IPS-18a (cell line): ENCODE measurements at regions not wholly inside any gene's neighbourhood (a gene's known extent, or its start where the extent isn't known, plus 50 kb on each side); places are given as distances from the start of the nearest gene placed in this dataset.
"Not testable (repeated sequence)": the region's sequence is repeated elsewhere in the genome, so short reads cannot be mapped to it uniquely, and the experiment has no call there.

Experiments
- H3K27ac ChIP-seq: one replicate; pipeline ENCODE4 v1.5.1; 2013; ENCODE audit warnings: low read length
- H3K27me3 ChIP-seq: one replicate; pipeline ENCODE4 v1.6.1; 2013; ENCODE audit warnings: mild to moderate bottlenecking, low read length; ENCODE audit not compliant: control insufficient read depth, insufficient read depth
- H3K36me3 ChIP-seq: one replicate; pipeline ENCODE4 v1.6.1; 2013; ENCODE audit warnings: low read depth, low read length; ENCODE audit not compliant: control insufficient read depth
- H3K4me1 ChIP-seq: one replicate; pipeline ENCODE4 v1.6.1; 2013; ENCODE audit warnings: low read depth, low read length; ENCODE audit not compliant: control insufficient read depth
- H3K4me3 ChIP-seq: one replicate; pipeline ENCODE4 v1.5.1; 2013; ENCODE audit warnings: low read length
- H3K9ac ChIP-seq: one replicate; pipeline ENCODE4 v1.6.1; 2013; ENCODE audit warnings: mild to moderate bottlenecking, low read length, moderate library complexity
- H3K9me3 ChIP-seq: one replicate; pipeline ENCODE4 v1.6.1; 2013; ENCODE audit warnings: low read depth, low read length; ENCODE audit not compliant: control insufficient read depth

DNA sequence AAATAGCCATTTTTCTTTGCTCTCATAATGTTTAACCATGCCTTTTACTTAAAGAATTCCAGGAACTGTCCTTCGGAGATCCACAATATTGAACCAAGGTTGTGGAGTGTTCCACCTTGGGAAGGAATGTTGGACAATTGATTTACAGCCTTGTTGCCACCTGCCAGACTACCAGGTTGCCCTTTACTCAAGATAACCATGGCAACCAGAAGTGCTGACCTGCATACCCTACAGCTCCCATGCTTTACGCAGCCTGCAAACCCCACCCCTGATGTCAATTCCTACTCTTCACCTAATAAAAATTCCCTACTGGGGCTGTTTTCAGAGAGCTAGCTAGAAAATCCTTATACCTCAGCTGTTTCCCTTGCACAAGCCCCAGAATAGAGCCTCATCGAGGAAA lies 151.0 kb upstream of the RXFP2 start:
- peaks cover 6% of the 10 kb centered on the region for H3K4me1 ChIP-seq
- H3K9ac ChIP-seq, result no peak overlapping the region
- H3K36me3 ChIP-seq, result no peaks in the 10 kb centered on the region
- no peak overlapping the region for H3K4me3 ChIP-seq
- H3K27me3 ChIP-seq, result no peaks in the 10 kb centered on the region
- H3K9me3 ChIP-seq, result peaks cover 4% of the 10 kb centered on the region
- no peak overlapping the region for H3K27ac ChIP-seq

DNA sequence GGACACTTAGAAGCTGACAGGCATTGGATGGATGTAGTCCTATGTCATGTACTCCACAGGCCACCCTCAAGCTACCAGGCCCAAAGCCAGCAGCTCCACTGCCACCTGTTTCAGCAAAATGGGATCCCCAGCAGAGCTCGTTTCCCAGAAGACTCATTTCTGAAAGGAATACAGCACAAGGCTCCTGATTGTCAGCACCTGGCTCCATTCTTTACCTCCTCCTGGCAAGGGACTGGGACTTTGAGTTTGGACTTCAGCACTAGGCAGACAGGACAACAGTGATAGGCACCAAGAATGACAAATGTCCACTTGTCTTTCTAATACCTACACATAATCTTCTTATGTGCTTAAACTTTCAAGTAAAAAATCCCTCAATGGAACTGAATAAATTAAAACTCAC lies 150.4 kb upstream of the RXFP2 start:
- Histone ChIP-seq H3K27ac (no peak overlapping the region), H3K9ac (no peak overlapping the region), H3K36me3 (no peaks in the 10 kb centered on the region), H3K4me3 (no peak overlapping the region), H3K9me3 (peaks cover 4% of the 10 kb centered on the region), H3K4me1 (peaks cover 6% of the 10 kb centered on the region), H3K27me3 (no peaks in the 10 kb centered on the region)

DNA sequence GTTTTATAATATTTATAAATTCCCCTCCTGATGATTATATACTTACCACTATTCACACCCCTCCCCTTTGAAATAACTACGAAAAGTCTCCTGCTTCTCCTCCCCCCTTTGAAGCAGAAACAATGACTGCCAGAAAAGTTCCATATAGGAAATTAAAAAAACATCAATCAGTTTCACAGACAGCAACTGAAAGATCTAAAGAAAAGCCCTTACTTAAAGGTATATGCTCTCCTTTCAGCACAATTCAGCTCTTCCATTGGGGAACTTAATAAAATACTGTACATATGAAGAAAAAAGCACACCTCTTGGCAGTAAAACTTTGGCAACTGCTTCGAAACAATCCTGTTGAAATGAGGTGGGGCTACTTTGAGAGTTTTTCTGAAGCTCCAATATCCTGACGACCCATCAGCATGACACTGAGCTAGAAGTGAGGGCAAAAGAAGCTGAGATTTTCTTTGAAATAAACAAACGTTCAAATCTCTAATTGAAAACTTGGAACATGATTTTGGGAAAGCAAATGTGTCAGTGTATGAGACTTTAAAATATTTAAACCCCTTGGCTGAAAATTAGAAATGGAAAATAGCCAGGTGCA lies 147.6 kb upstream of the RXFP2 start:
- Histone ChIP-seq H3K4me1 (peaks cover 6% of the 10 kb centered on the region), H3K9ac (no peak overlapping the region), H3K36me3 (no peaks in the 10 kb centered on the region), H3K4me3 (no peak overlapping the region), H3K27me3 (no peaks in the 10 kb centered on the region), H3K9me3 (no peaks in the 10 kb centered on the region), H3K27ac (no peak overlapping the region)

DNA sequence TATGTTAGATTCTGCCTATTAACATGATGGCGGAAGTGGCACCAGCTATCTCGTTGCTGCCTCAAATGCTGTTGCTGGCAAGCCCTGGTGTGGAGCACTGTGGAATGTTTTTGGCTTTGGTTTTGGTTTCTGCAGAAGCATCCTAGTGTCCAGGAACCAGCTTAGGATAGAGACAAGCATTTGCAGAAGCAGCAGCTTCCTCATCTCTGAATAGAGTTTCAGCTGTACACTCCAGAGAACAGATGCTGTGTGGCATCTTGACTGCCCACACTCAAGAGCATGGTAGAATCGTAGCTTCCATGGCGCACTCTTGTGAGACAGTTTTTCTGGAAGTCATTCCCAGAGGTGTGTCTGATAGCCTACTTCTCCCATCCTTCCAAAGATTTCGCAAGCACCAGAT lies 145.3 kb upstream of the RXFP2 start:
- Histone ChIP-seq H3K9ac (no peak overlapping the region), H3K4me1 (peaks cover 6% of the 10 kb centered on the region), H3K27ac (no peak overlapping the region), H3K27me3 (no peaks in the 10 kb centered on the region), H3K36me3 (no peaks in the 10 kb centered on the region), H3K4me3 (no peak overlapping the region), H3K9me3 (no peaks in the 10 kb centered on the region)

DNA sequence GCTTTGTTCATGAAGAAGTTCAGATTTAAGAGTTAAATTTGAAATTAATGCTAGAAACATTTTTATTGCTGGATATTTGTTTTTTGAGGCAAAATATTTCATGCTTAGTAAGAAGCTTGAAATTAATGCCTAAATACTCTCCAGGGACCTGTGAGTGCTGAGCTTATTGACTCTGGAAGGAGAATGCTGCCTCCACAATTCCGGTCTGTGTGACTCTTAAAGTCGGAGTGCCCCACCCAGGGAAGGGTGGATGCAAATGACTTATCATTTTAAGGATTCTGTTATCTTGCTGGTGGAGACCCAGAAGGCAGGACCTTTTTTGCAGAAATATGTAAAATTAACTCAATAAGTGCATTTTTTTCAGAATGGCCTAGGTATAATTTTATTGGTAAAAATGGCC lies 143.8 kb upstream of the RXFP2 start:
- no peak overlapping the region for H3K27ac ChIP-seq
- no peak overlapping the region for H3K9ac ChIP-seq
- H3K4me1 ChIP-seq, result peaks cover 6% of the 10 kb centered on the region
- H3K9me3 ChIP-seq, result no peaks in the 10 kb centered on the region
- no peak overlapping the region for H3K4me3 ChIP-seq
- no peaks in the 10 kb centered on the region for H3K27me3 ChIP-seq
- H3K36me3 ChIP-seq, result no peaks in the 10 kb centered on the region

DNA sequence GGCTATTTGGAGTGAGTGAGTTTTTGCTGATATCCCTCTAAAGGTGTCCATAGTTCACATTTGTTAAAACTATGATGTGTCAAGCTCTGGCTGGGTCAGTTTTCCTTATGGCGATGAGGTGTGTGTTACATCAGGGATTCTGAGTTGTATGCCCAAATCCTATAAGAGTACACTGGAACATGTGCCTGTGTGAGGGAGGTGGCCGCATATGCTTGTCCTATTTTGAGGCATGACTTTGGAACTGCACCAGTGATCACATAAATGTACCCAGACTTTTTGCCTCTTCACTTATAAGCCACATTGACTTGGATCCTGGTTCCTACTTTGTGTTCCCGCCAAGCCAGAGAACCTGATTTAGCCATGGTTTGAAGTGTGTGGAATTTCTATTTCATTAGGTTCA lies 140.3 kb upstream of the RXFP2 start:
- no peak overlapping the region for H3K4me3 ChIP-seq
- H3K27me3 ChIP-seq, result no peaks in the 10 kb centered on the region
- H3K9me3 ChIP-seq, result no peaks in the 10 kb centered on the region
- no peak overlapping the region for H3K9ac ChIP-seq
- no peaks in the 10 kb centered on the region for H3K4me1 ChIP-seq
- H3K36me3 ChIP-seq, result no peaks in the 10 kb centered on the region
- no peak overlapping the region for H3K27ac ChIP-seq

DNA sequence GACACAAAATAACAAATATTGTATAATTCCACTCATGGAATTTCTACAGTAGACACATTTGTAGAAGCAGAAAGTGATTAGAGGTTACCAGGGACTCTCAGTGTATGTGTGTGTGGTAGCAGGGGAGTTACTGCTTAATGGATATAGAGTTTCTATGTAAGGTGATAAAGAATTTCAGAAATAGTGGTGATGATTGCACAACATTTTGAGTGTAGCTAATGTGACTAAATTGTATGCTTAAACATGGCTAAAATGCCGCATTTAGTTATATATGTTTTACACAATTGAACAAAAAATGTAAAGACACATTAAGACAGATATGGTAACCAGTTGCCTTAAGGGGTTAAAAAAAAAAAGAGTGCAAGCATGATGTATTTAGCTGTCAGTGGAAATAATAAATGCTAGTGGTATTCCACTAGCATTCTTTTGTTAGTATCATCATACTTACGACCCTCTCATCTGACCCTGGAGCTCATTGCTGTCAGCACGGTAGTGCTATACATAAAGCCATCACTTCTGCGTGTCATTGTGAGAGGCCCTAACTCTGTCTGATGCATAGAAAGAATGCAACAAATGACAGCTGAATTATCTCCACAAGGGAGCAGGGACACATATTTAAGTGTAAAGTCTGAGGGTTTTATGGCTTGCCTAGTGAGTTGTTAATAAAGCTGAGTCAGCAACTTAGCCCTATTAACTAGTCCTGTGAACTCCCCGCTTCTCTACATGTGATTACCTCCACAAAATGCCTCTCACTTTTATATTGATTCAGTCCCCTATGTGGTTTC lies 134.1 kb upstream of the RXFP2 start:
- Histone ChIP-seq H3K4me3 (no peak overlapping the region), H3K9me3 (no peaks in the 10 kb centered on the region), H3K4me1 (peaks cover 11% of the 10 kb centered on the region)

DNA sequence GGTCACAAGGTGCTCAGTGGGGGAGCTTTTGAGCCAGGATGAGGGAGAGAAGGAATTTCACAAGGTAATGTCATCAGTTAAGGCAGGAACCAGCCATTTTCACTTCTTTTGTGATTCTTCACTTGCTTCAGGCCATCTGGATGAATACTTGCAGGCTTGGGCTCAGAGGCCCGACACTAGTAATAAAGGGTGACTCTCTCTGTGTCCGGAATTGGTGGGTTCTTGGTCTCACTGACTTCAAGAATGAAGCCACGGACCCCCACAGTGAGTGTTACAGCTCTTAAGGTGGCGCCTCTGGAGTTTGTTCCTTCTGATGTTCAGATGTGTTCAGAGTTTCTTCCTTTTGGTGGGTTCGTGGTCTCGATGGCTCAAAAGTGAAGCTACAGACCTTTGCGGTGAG lies 131.8 kb upstream of the RXFP2 start:
- H3K4me3 ChIP-seq, H3K36me3 ChIP-seq, H3K9me3 ChIP-seq, H3K27ac ChIP-seq, H3K9ac ChIP-seq, H3K27me3 ChIP-seq: not testable (repeated sequence)
- H3K4me1 ChIP-seq, result peaks cover 11% of the 10 kb centered on the region

More for the DNA sequence above, 134.1 kb upstream of the RXFP2 start:
- Histone ChIP-seq H3K36me3 (no peaks in the 10 kb centered on the region), H3K27ac (no peak overlapping the region), H3K27me3 (no peaks in the 10 kb centered on the region), H3K9ac (no peak overlapping the region)

DNA sequence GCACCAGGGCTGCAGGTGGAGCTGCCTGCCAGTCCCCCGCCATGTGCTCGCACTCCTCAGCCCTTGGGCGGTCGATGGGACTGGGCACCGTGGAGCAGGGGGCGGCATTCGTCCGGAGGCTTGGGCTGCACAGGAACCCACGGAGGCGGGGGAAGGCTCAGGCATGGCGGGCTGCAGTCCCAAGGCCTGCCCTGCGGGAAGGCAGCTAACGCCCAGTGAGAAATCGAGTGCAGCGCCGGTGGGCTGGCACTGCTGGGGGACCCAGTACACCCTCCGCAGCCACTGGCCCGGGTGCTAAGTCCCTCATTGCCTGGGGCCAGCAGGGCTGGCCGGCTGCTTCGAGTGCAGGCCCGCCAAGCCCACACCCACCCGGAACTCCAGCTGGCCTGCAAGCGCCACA lies 130.5 kb upstream of the RXFP2 start:
- not testable (repeated sequence) for H3K9me3 ChIP-seq, H3K9ac ChIP-seq, H3K36me3 ChIP-seq, H3K27me3 ChIP-seq, H3K27ac ChIP-seq, H3K4me3 ChIP-seq
- H3K4me1 ChIP-seq, result peaks cover 11% of the 10 kb centered on the region

DNA sequence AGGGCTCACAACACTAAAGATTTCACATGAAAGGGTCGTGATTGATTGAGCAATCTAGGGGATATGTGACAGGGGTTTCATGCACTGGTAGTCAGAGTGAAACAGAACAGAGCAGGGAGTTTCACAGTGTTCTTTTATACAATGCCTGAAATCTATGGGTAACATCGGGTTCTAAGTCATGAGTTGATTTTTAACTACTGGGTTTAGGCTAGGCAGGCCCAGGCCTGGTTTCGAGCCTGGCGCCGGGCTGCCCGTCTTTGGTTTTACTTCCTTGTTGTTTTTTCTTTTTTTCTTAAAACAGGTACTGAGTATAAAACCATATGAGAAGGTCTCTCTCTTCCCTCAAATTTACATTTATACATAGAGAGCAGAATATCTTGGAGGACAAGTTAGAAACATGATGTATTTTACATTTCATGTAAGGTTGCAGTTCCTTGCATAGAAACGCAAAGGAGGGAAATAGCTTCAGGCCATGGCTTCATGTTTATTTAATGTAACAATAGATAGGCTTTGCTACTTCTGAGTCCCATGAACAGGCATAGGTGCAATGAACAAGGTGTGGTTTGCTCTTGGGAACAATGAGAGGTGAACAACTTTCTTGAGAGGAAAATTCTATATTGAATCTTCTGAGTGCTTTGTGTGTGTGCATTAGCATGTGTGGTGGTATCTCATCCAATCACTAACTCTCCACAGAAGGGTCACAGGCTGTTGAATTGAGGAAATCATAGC lies 128.9 kb upstream of the RXFP2 start:
- Histone ChIP-seq H3K36me3 (no peaks in the 10 kb centered on the region), H3K9me3 (no peaks in the 10 kb centered on the region), H3K9ac (no peak overlapping the region), H3K27ac (no peak overlapping the region), H3K4me3 (no peak overlapping the region), H3K27me3 (no peaks in the 10 kb centered on the region), H3K4me1 (peaks cover 10% of the 10 kb centered on the region)

DNA sequence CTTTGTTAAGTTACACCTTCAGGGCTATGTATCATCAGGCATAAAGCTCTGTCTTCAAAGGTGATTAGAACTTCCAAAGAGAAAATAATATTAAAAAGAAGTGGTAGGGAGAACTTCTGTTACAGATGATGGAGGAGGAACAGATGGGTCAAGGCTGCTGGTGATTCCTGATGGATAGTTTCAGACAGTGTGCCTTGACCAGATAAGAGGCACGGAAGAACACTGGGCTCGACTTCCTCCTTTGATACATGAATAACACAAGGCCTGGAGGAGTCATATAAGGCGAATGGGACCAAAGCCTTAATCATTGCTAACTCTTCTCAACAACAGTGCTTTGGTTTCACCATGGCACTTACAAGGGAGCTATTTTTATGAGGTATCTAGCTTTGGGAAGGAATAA lies 128.1 kb upstream of the RXFP2 start:
- Histone ChIP-seq H3K27ac (no peak overlapping the region), H3K4me1 (peaks cover 7% of the 10 kb centered on the region), H3K9me3 (no peaks in the 10 kb centered on the region), H3K36me3 (no peaks in the 10 kb centered on the region), H3K9ac (no peak overlapping the region), H3K4me3 (no peak overlapping the region), H3K27me3 (no peaks in the 10 kb centered on the region)
